Thyroid gland (tissue), 4 donors: ENCODE measurements at regions not wholly inside any gene's neighbourhood (a gene's known extent, or its start where the extent isn't known, plus 50 kb on each side); places are given as distances from the start of the nearest gene placed in this dataset.

Experiments used
- CTCF ChIP-seq, 6 experiments: fragments of 200-600 bp in 3 of 6; fragments of 450-650 bp in 3 of 6; sonication (generic) in 3 of 6; IDR thresholded peaks; one replicate each; pipeline ENCODE4 v1.5.1; 2016 to 2019; ENCODE audit warnings: antibody characterized with exemption in 6 of 6, mild to moderate bottlenecking in 2 of 6, inconsistent platforms in 1 of 6, moderate library complexity in 1 of 6
- POLR2A ChIP-seq, 2 donors: fragments of 450-650 bp; IDR thresholded peaks; one replicate each; pipeline ENCODE4 v1.6.1; 2017; ENCODE audit warnings: antibody characterized with exemption in 2 of 2, mild to moderate bottlenecking in 2 of 2, moderate library complexity in 1 of 2

- TF ChIP-seq POLR2A (IDR thresholded peaks at IDR 0.05) (no peak), CTCF (IDR thresholded peaks at IDR 0.05) (no peak)
These were observed 419.4 kb upstream of the MGMT start for GRCh38 chr10:129047600-129047999.
